ENCODE measurements at regions not wholly inside any gene's neighbourhood (a gene's known extent, or its start where the extent isn't known, plus 50 kb on each side); places are given as distances from the start of the nearest gene placed in this dataset.

- no peak for TF ChIP-seq POLR2AphosphoS5 (IDR thresholded peaks at IDR 0.05; ENCODE audit: low read depth, low read length)
- no peak for TF ChIP-seq POLR2A (IDR thresholded peaks at IDR 0.05; ENCODE audit: low read depth, low read length)
These were observed 197.2 kb downstream of the NUFIP1 start for GRCh38 chr13:44792096-44792495.
